AG10803 (cell line): ENCODE measurements at regions not wholly inside any gene's neighbourhood (a gene's known extent, or its start where the extent isn't known, plus 50 kb on each side); places are given as distances from the start of the nearest gene placed in this dataset.
"Not testable (repeated sequence)": the region's sequence is repeated elsewhere in the genome, so short reads cannot be mapped to it uniquely, and the experiment has no call there.

Experiments used
- DNase-seq: peaks from one replicate; pipeline ENCODE4 v3.0.0; 2010; ENCODE audit warnings: low read depth
- H3K4me3 ChIP-seq: 2 replicates; pipeline ENCODE4 v1.5.1; 2011; ENCODE audit warnings: mild to moderate bottlenecking, low read length, control low read depth
- TF ChIP-seq, protein P1 (sequence below): conservative IDR thresholded peaks from 2 replicates; pipeline ENCODE4 v1.5.1; 2011; ENCODE audit warnings: mild to moderate bottlenecking, low read length, control low read depth, inconsistent platforms

GRCh38 chr12:34264110-34264509 lies 241.8 kb downstream of the ALG10 start:
- DNase-seq = no peak
- TF ChIP-seq, protein P1, sequence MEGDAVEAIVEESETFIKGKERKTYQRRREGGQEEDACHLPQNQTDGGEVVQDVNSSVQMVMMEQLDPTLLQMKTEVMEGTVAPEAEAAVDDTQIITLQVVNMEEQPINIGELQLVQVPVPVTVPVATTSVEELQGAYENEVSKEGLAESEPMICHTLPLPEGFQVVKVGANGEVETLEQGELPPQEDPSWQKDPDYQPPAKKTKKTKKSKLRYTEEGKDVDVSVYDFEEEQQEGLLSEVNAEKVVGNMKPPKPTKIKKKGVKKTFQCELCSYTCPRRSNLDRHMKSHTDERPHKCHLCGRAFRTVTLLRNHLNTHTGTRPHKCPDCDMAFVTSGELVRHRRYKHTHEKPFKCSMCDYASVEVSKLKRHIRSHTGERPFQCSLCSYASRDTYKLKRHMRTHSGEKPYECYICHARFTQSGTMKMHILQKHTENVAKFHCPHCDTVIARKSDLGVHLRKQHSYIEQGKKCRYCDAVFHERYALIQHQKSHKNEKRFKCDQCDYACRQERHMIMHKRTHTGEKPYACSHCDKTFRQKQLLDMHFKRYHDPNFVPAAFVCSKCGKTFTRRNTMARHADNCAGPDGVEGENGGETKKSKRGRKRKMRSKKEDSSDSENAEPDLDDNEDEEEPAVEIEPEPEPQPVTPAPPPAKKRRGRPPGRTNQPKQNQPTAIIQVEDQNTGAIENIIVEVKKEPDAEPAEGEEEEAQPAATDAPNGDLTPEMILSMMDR = no peak
- H3K4me3 ChIP-seq = no peak overlapping the region

- H3K4me3 ChIP-seq, DNase-seq: not testable (repeated sequence)
Measured at GRCh38 chr12:34273703-34274102, 251.4 kb downstream of the ALG10 start.

- no peak for DNase-seq
- TF ChIP-seq, protein P1 = no peak
- H3K4me3 ChIP-seq = no peak overlapping the region
Measured at GRCh38 chr12:34275129-34275528, 252.8 kb downstream of the ALG10 start.

DNA sequence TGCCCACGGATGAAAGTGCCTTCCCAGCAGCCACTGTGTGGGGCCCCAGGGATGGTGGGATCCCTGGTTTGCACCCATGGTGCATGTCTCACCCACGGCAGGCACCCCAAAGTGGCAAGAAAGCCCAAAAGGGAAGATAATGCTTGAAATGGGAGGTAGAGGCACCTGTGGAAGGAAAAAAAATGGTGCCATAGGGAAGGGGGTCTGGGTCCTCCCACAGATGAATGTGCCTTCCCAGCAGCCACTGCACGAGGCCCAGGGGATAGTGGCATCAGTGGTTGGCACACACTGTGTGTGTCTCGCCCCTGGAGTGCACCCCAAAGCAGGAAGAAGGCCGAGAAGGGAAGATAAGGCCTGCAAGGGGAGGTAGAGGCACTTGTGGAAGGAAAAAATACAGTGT lies 264.2 kb downstream of the ALG10 start:
- H3K4me3 ChIP-seq = no peak overlapping the region
- no peak for DNase-seq
- TF ChIP-seq, protein P1 = no peak

DNA sequence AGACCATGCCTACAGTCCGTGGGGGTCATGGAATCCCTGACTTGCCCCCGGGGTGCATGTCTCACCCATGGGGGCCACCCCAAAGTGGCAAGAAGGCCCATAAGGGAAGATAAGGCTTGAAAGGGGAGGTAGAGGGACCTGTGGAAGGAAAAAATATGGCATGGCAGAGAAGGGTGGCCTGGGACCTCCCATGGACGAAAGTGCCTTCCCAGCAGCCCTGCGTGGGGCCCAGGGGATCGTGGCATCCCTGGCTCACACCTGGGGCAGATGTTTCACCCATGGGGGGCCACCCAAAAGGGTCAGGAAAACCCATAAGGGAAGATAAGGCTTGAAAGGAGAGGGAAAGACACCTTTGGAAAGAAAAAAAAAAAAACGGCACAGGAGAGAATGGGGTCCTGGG lies 264.6 kb downstream of the ALG10 start:
- H3K4me3 ChIP-seq = no peak overlapping the region
- no peak for DNase-seq
- TF ChIP-seq, protein P1 = no peak

DNA sequence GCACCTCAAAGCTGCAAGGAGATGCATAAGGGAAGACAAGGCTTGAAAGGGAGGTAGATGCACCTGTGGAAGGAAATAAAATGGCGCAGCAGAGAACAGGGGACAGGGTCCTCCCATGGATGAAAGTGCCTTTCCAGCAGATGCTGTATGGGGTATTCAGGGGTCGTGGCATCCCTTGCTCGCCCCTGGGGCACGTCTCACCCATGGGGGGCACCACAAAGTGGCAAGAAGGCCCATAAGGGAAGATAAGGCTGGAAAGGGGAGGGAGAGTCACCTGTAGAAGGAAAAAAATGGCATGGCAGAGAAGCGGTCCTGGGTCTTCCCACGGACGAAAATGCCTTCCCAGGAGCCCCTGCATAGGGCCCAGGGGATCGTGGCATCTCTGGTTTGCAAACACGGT lies 265.1 kb downstream of the ALG10 start:
- no peak for DNase-seq
- no peak overlapping the region for H3K4me3 ChIP-seq
- TF ChIP-seq, protein P1 = no peak

- DNase-seq = no peak
- no peak overlapping the region for H3K4me3 ChIP-seq
- TF ChIP-seq, protein P1 = no peak
Measured at GRCh38 chr12:34287986-34288962, 266.0 kb downstream of the ALG10 start.
